DND-41 (cell line): ENCODE measurements at regions not wholly inside any gene's neighbourhood (a gene's known extent, or its start where the extent isn't known, plus 50 kb on each side); places are given as distances from the start of the nearest gene placed in this dataset.

ENCODE experiments used
- ATAC-seq: fragments of 200-7000 bp; cut with Tn5 transposase; 3 replicates; pipeline ENCODE4 v1.9.1; 2021; ENCODE audit warnings: low read depth; ENCODE audit not compliant: insufficient read depth
- DNase-seq: peaks from one replicate; pipeline ENCODE4 v3.0.0-alpha.2; 2020
- H2AFZ ChIP-seq: 2 replicates; pipeline ENCODE4 v1.6.0; 2012; ENCODE audit warnings: low read depth, low read length
- H3K27ac ChIP-seq: 2 replicates; pipeline ENCODE4 v1.5.1; 2012; ENCODE audit warnings: low read length, inconsistent platforms
- H3K27me3 ChIP-seq: fragments of 200-600 bp; sonication (generic); 2 replicates; pipeline ENCODE4 v1.6.0; 2012; ENCODE audit warnings: low read length, mild to moderate bottlenecking, inconsistent platforms; ENCODE audit not compliant: insufficient read depth, poor library complexity
- H3K36me3 ChIP-seq: 2 replicates; pipeline ENCODE4 v1.5.1; 2012; ENCODE audit warnings: low read length, inconsistent platforms; ENCODE audit not compliant: insufficient read depth
- H3K4me1 ChIP-seq: 2 replicates; pipeline ENCODE4 v1.5.1; 2012; ENCODE audit warnings: mild to moderate bottlenecking, low read length; ENCODE audit not compliant: insufficient read depth
- H3K4me2 ChIP-seq: 2 replicates; pipeline ENCODE4 v1.6.0; 2012; ENCODE audit warnings: mild to moderate bottlenecking, moderate library complexity, low read length, inconsistent platforms; ENCODE audit not compliant: insufficient read depth
- H3K4me3 ChIP-seq, 2 experiments: fragments of 200-600 bp in 1 of 2; shearing (Covaris generic) in 1 of 2; 2 replicates each; pipeline ENCODE4 v1.5.1; 2012 to 2016; ENCODE audit warnings: inconsistent platforms in 2 of 2, low read length in 2 of 2, mild to moderate bottlenecking in 2 of 2, low read depth in 1 of 2, moderate library complexity in 1 of 2
- H3K79me2 ChIP-seq: 2 replicates; pipeline ENCODE4 v1.6.0; 2012; ENCODE audit warnings: low read length, inconsistent platforms; ENCODE audit not compliant: insufficient read depth
- H3K9ac ChIP-seq: 2 replicates; pipeline ENCODE4 v1.6.0; 2012; ENCODE audit warnings: low read depth, mild to moderate bottlenecking, inconsistent platforms, low read length, moderate library complexity
- H3K9me3 ChIP-seq: 2 replicates; pipeline ENCODE4 v1.5.1; 2012; ENCODE audit warnings: low read length, moderate library complexity, mild to moderate bottlenecking, inconsistent platforms; ENCODE audit not compliant: insufficient read depth, severe bottlenecking
- H4K20me1 ChIP-seq: 2 replicates; pipeline ENCODE4 v1.6.0; 2012; ENCODE audit warnings: low read length; ENCODE audit not compliant: insufficient read depth
- EZH2 ChIP-seq: IDR thresholded peaks from 3 replicates; pipeline ENCODE4 v1.6.1; 2012; ENCODE audit warnings: borderline replicate concordance, low read depth, mild to moderate bottlenecking, moderate library complexity, low read length, inconsistent platforms; ENCODE audit not compliant: severe bottlenecking
- TF ChIP-seq, protein P1 (sequence below): IDR thresholded peaks from 2 replicates; pipeline ENCODE4 v1.5.1; 2012; ENCODE audit warnings: borderline replicate concordance, low read length, moderate library complexity, mild to moderate bottlenecking; ENCODE audit not compliant: poor library complexity, severe bottlenecking; ENCODE audit errors: extremely low read depth

DNA sequence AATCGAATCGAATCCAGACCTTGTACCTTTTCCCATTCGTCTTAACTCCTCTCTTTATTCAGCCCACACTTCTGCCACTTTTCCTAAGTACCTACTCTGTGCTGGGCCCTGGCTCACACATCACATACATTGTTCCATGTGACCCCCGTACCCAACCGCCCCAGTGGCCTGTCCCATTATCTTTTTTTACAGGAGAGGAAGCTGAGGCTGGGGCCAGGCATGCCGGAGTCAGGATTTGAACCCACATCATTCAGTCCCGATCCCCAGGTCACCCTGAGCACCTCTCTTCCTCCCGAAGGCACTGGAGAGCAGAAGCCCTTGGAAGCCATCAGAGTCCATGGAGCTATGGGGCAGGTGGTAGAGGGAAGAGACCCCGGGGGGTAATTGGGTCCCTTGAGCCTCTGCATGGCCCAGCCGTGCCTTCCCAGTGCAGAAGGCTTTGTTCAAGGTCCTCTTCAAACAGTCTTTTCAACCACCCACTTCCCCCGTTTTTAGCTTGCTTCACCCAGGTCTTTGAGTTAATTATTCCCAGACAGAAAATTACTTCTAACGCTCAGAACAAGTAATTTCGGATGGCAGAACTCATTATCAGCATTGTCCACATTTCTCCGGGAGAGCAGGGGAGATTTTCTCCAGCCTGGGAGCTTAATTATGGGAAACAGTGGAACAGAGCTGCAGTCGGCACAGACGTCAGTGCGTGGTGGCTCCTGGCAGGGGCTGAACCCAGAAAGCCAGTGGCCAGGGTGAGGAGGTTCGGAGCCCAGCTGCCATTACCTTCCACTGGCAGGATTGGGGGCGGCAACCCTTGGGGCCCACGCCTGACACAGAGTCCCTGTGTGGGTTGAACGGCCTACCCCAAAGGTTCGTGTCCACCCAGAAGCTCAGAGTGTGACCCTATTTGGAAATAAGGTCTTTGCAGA, 82.4 kb upstream of the RTL6 start:
- H3K36me3 ChIP-seq = no peaks in the 10 kb centered on the region
- H2AFZ ChIP-seq = no peak overlapping the region
- no peak for TF ChIP-seq EZH2
- TF ChIP-seq, protein P1, sequence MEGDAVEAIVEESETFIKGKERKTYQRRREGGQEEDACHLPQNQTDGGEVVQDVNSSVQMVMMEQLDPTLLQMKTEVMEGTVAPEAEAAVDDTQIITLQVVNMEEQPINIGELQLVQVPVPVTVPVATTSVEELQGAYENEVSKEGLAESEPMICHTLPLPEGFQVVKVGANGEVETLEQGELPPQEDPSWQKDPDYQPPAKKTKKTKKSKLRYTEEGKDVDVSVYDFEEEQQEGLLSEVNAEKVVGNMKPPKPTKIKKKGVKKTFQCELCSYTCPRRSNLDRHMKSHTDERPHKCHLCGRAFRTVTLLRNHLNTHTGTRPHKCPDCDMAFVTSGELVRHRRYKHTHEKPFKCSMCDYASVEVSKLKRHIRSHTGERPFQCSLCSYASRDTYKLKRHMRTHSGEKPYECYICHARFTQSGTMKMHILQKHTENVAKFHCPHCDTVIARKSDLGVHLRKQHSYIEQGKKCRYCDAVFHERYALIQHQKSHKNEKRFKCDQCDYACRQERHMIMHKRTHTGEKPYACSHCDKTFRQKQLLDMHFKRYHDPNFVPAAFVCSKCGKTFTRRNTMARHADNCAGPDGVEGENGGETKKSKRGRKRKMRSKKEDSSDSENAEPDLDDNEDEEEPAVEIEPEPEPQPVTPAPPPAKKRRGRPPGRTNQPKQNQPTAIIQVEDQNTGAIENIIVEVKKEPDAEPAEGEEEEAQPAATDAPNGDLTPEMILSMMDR = no peak
- no peaks in the 10 kb centered on the region for H4K20me1 ChIP-seq
- H3K9ac ChIP-seq = no peak overlapping the region
- H3K9me3 ChIP-seq = no peaks in the 10 kb centered on the region
- no peak overlapping the region for H3K4me2 ChIP-seq
- H3K79me2 ChIP-seq = no peaks in the 10 kb centered on the region
- no peak overlapping the region for H3K27ac ChIP-seq
- H3K4me1 ChIP-seq = no peaks in the 10 kb centered on the region
- no peak for DNase-seq
- H3K4me3 ChIP-seq = no peak overlapping the region
- H3K27me3 ChIP-seq = no peaks in the 10 kb centered on the region
- ATAC-seq = no peak

GRCh38 chr22:44578516-44579230, 80.6 kb upstream of the RTL6 start:
- no peak for TF ChIP-seq EZH2
- TF ChIP-seq, protein P1 = no peak
- no peaks in the 10 kb centered on the region for H3K9me3 ChIP-seq
- H2AFZ ChIP-seq = no peak overlapping the region
- H3K4me2 ChIP-seq = no peak overlapping the region
- no peak overlapping the region for H3K4me3 ChIP-seq
- H3K27ac ChIP-seq = no peak overlapping the region
- H3K4me1 ChIP-seq = no peaks in the 10 kb centered on the region
- no peaks in the 10 kb centered on the region for H3K36me3 ChIP-seq
- DNase-seq (no peak), ATAC-seq (no peak)
- no peak overlapping the region for H3K9ac ChIP-seq
- H3K79me2 ChIP-seq = no peaks in the 10 kb centered on the region
- no peaks in the 10 kb centered on the region for H4K20me1 ChIP-seq
- no peaks in the 10 kb centered on the region for H3K27me3 ChIP-seq

DNA sequence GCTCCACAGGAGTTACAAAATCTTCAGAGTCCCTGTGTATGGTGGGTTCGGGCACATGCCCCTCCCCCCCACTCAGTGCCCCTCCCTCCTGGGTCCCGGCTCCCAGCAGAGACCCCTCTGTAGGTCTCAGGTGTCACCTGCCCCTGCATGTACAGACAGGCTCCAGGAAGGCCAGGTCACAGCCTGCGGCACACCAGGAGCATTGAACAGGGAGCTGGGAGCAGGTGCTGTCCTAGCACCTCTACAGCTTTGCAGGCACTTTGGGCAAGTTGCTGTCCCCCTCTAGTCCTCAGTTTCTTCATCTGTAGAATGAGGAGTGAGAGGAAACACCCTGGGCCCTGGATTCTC, 80.1 kb upstream of the RTL6 start:
- Histone ChIP-seq H3K4me1 (no peaks in the 10 kb centered on the region), H3K4me2 (no peak overlapping the region), H3K9ac (no peak overlapping the region), H3K79me2 (no peaks in the 10 kb centered on the region), H3K9me3 (no peaks in the 10 kb centered on the region), H3K36me3 (no peaks in the 10 kb centered on the region), H4K20me1 (no peaks in the 10 kb centered on the region), H3K27me3 (no peaks in the 10 kb centered on the region), H3K27ac (no peak overlapping the region), H2AFZ (no peak overlapping the region), H3K4me3 (no peak overlapping the region)
- no peak for TF ChIP-seq EZH2
- TF ChIP-seq, protein P1 = no peak
- ATAC-seq = no peak
- DNase-seq = no peak
